NT2/D1 (cell line): ENCODE measurements at regions not wholly inside any gene's neighbourhood (a gene's known extent, or its start where the extent isn't known, plus 50 kb on each side); places are given as distances from the start of the nearest gene placed in this dataset.

Experiments
- YY1 ChIP-seq: IDR thresholded peaks from 2 replicates; pipeline ENCODE4 v1.6.1; 2011; ENCODE audit not compliant: insufficient read length, insufficient read depth
- ZNF274 ChIP-seq: IDR thresholded peaks from 2 replicates; pipeline ENCODE4 v1.6.1; 2011; ENCODE audit warnings: mild to moderate bottlenecking, low read depth, low read length

- TF ChIP-seq YY1 (no peak), ZNF274 (no peak)
These were observed 157.5 kb upstream of the MGMT start for GRCh38 chr10:129309565-129309964.
